GM12872 (cell line): ENCODE measurements at regions not wholly inside any gene's neighbourhood (a gene's known extent, or its start where the extent isn't known, plus 50 kb on each side); places are given as distances from the start of the nearest gene placed in this dataset.

Experiments used
- TF ChIP-seq, protein P1 (sequence below): IDR thresholded peaks from 3 replicates; pipeline ENCODE4 v1.5.1; 2011; ENCODE audit warnings: low read depth, mild to moderate bottlenecking, low read length, moderate library complexity; ENCODE audit not compliant: insufficient read depth

DNA sequence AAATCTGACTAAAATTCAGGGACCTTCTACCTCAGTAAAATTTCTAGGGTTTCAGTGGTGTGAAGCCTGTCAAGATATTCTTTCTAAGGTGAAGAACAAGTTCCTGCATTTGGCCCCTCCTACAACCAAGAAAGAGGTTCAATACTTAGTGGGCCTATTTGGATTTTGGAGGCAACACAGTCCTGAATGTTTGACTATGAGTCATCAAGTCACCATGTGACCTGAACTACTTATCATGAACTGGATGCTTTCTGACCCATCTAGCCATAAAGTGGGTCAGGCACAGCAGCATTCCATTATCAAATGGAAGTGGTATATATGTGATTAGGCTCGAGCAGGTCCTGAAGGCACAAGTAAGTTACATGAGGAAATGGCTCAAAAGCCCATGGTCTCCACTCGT is 163.0 kb upstream of the IRS2 start:
- TF ChIP-seq, protein P1, sequence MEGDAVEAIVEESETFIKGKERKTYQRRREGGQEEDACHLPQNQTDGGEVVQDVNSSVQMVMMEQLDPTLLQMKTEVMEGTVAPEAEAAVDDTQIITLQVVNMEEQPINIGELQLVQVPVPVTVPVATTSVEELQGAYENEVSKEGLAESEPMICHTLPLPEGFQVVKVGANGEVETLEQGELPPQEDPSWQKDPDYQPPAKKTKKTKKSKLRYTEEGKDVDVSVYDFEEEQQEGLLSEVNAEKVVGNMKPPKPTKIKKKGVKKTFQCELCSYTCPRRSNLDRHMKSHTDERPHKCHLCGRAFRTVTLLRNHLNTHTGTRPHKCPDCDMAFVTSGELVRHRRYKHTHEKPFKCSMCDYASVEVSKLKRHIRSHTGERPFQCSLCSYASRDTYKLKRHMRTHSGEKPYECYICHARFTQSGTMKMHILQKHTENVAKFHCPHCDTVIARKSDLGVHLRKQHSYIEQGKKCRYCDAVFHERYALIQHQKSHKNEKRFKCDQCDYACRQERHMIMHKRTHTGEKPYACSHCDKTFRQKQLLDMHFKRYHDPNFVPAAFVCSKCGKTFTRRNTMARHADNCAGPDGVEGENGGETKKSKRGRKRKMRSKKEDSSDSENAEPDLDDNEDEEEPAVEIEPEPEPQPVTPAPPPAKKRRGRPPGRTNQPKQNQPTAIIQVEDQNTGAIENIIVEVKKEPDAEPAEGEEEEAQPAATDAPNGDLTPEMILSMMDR, result no peak

DNA sequence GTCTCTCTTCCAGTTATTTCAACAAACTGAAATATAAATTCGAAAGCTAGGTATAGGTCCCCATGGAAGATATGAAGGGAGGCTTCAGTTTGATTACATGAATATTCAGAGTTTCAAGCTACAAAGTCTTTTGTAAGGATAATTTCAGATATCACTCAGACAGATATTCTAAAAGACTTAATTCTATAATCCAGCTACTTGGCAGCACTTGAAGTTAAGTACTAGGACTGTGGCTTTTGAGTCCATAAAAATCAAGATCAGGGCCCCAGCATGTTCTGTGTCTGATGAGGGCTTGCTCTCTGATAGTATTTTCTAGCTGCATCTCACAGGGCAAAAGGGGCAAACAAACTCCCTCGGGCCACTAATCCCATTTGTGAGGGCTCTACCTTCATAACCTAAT is 160.6 kb upstream of the IRS2 start:
- TF ChIP-seq, protein P1, result no peak

DNA sequence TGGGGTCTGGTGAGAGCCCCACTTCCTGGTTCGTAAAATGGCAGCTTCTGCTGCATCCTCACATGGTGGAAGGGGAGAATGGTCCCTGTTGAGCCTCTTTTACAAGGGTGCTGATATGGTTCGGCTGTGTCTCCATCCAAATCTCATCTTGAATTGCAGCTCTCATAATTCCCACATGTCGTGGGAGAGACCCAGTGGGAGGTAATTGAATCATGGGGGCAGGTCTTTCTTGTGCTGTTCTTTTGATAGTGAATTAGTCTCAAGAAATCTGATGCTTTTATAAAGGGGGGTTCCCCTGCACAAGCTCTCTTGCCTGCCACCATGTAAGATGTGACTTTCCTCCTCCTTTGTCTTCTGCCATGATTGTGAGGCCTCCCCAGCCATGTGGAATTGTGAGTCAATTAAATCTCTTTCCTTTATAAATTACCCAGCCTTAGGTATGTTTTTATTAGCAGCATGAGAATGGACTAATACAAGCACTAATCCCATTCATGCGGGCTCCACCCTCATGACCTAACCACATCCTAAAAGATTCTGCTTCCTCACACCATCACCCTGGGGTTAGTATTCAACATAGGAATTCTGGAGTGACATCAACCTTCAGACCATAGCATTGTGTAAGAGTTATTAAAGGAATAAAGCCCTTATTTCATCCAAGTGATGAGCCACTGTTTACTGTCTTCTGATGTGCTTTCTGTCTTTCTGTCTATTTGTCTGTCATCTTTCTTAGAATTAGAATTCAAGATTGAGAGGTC is 159.0 kb upstream of the IRS2 start:
- TF ChIP-seq, protein P1, result no peak

DNA sequence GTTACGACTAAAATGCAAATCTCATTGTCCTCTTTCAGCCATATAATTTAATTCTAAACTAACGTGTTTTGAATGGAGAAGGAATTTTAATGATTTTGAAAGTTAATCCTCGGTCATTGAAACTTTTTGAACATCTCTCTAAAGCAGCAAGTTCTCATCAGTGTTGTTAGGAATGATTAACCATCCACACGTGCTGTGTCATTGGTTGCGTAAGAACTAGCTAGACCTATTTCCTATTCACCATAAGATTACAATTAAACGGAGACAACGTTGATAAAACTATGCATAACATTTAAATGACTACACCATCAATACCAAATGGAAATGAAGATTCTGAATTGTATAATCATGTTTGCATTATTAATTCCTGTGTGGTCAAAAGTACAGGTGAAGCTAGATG is 155.6 kb upstream of the IRS2 start:
- TF ChIP-seq, protein P1, result no peak

DNA sequence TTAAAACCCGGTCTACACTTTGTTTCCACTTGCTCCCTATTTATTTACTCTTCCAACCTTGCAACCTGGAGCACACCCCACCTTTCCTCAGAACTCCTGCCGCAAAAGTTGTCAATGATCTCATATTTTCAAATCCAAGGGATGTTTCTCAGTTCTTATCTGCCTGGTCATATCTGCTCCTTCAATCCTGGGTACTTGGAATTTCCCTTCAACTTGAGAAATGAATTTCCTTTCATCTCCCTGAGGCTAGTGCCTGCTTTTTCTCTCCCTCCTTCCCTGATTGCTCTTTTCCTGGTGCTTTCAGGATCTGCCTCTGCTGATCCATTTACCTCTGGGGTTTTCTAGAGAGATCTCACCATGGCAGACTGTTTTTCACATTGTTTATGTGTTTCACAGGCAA is 154.8 kb upstream of the IRS2 start:
- TF ChIP-seq, protein P1, result no peak

DNA sequence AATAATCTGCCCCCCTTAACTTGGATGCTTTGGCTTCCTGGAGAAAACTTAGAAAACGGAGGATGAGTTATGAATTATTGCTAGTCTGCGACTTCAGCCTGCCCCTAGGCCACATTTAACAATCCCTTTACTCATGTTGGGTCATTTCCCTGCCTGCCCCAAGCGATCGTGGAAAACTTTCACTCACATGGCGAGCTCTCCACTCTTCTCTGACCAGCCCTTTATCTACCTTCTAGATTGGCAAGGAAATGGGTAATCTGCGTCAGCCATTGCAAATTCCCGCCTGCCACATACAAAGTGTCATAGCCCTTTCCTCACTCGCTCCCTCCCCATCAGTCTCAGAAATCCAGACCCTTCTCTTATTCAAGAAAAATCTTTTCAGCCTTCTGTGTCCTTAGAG is 154.3 kb upstream of the IRS2 start:
- TF ChIP-seq, protein P1, result no peak

DNA sequence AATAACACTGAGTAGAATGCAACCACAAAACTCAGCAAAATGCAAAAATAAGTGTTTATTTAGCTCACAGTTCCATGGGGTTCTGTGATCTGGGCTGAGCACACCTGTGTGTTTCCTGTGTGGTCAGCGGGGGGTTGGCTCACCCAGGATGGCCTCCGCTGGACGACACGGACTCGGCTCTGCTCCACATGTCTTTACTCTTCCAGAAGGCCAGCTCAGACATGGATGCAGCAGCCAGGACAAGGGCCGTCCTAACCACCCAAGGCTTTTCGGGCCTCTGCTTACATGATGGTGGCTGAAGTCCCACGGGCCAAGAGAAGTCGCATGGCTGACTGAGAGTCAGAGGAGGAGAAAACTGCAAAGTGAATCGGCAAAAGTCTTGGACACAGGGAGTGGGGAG is 153.5 kb upstream of the IRS2 start:
- TF ChIP-seq, protein P1, result no peak
